Adrenal gland (tissue), 9 donors: ENCODE measurements at regions not wholly inside any gene's neighbourhood (a gene's known extent, or its start where the extent isn't known, plus 50 kb on each side); places are given as distances from the start of the nearest gene placed in this dataset.

Experiments used
- DNase-seq, 7 donors: peaks; one replicate each; pipeline ENCODE4 v3.0.0-alpha.2; 2019 to 2020
- H3K27ac ChIP-seq, 5 donors: fragments of 200-600 bp; sonication (generic) in 4 of 5; 1 replicate in 3 of 5; 2 replicates in 2 of 5; pipeline versions ENCODE4 v1.5.1 to v1.8.0; 2016 to 2020; ENCODE audit warnings: mild to moderate bottlenecking in 1 of 5
- H3K27me3 ChIP-seq: fragments of 200-600 bp; 2 replicates; pipeline ENCODE4 v1.8.0; 2021
- H3K36me3 ChIP-seq, 2 donors: fragments of 200-600 bp; replicated peaks in 1 of 2; 1 replicate in 1 of 2; 2 replicates in 1 of 2; pipeline versions ENCODE4 v1.5.1 to v1.8.0; 2018 to 2022
- H3K4me1 ChIP-seq, 2 donors: fragments of 200-600 bp; replicated peaks in 1 of 2; 1 replicate in 1 of 2; 2 replicates in 1 of 2; pipeline versions ENCODE4 v1.5.1 to v1.8.0; 2018 to 2021
- H3K4me3 ChIP-seq, 4 donors: fragments of 200-600 bp; sonication (generic) in 3 of 4; one replicate each; pipeline ENCODE4 v1.5.1; 2016 to 2018
- H3K9me3 ChIP-seq, 3 donors: fragments of 200-600 bp; sonication (generic) in 1 of 3; replicated peaks in 1 of 3; 1 replicate in 2 of 3; 2 replicates in 1 of 3; pipeline versions ENCODE4 v1.5.1 to v1.8.0; 2016 to 2021
- POLR2A ChIP-seq, 2 donors: fragments of 450-650 bp; IDR thresholded peaks; one replicate each; pipeline ENCODE4 v1.6.1; 2017; ENCODE audit warnings: antibody characterized with exemption in 2 of 2, mild to moderate bottlenecking in 2 of 2, moderate library complexity in 1 of 2
- WGBS, 4 donors: extraction: QIAGEN DNeasy Blood & Tissue Kit in 2 of 4; methylation state at CpG; one replicate each; pipeline versions ENCODE4 v1.1.5 to v1.1.7; 2013 to 2017; 5-methylcytosine and 5-hydroxymethylcytosine counted together
- intact Hi-C, 2 donors: fragments of 100-400 bp; cut with DNase I; formaldehyde crosslinking; loops; one replicate each; pipeline versions ENCODE4 v1.14.1 to v1.15.0; 2022 to 2023
- TF ChIP-seq, protein P1 (sequence below), 6 experiments: fragments of 450-650 bp in 4 of 6; fragments of 200-600 bp in 2 of 6; sonication (generic) in 1 of 6; IDR thresholded peaks; 1 replicate in 5 of 6; 2 replicates in 1 of 6; pipeline versions ENCODE4 v1.5.1 to v1.8.0; 2016 to 2021; ENCODE audit warnings: antibody characterized with exemption in 6 of 6, mild to moderate bottlenecking in 2 of 6, moderate library complexity in 1 of 6
- donor health status: healthy with polysubstance abuse.
- donor health status: Bipolar disorder and iron deficiency.
- donor health status: DM: yes; HTN: yes; CAD: no.
- donor health status: DM: no; HTN: no; CAD: no.
- donor health status: DM: no; HTN: no; CAD: no.

DNA sequence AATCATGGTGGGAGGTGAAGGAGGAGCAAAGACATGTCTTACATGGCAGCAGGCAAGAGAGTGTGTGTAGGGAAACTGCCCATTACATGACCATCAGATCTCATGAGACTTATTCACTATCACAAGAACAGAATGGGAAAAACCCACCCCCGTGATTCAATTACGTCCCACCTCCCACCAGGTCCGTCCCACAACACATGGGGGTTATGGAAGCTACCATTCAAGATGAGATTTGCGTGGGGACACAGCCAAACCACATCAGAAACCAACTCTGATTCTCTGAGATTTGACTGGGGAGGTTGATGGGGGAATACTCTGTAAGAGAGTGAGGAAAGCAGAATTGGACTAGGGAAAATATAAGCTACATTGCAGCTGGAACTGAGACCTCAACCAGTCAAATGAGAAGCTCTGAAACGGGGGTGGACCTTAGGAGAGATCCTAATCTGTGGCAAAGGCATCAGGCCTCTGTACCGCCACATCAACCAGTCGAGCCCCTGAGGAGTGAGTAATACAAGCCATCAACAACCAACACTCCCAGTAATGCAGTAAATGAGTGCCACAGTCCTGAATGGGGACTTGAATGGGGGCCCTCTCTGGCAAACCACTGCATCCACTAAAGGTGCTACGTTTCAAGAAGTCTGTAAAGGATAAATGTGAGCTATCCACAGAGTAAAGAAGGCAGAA, 207.9 kb upstream of the GADL1 start:
- no peaks in the 10 kb centered on the region for H3K27me3 ChIP-seq
- H3K36me3 ChIP-seq = no peaks in the 10 kb centered on the region
- intact Hi-C loops = no loop called here
- H3K4me3 ChIP-seq = no peak overlapping the region
- no peak for TF ChIP-seq POLR2A (IDR thresholded peaks at IDR 0.05)
- TF ChIP-seq, protein P1, sequence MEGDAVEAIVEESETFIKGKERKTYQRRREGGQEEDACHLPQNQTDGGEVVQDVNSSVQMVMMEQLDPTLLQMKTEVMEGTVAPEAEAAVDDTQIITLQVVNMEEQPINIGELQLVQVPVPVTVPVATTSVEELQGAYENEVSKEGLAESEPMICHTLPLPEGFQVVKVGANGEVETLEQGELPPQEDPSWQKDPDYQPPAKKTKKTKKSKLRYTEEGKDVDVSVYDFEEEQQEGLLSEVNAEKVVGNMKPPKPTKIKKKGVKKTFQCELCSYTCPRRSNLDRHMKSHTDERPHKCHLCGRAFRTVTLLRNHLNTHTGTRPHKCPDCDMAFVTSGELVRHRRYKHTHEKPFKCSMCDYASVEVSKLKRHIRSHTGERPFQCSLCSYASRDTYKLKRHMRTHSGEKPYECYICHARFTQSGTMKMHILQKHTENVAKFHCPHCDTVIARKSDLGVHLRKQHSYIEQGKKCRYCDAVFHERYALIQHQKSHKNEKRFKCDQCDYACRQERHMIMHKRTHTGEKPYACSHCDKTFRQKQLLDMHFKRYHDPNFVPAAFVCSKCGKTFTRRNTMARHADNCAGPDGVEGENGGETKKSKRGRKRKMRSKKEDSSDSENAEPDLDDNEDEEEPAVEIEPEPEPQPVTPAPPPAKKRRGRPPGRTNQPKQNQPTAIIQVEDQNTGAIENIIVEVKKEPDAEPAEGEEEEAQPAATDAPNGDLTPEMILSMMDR (IDR thresholded peaks at IDR 0.05) = no peak
- H3K9me3 ChIP-seq = no peaks in the 10 kb centered on the region
- peaks cover 0 to 5% of the 10 kb centered on the region in 2 donors for H3K4me1 ChIP-seq
- no peak overlapping the region for H3K27ac ChIP-seq
- DNase-seq = no peak
- WGBS, 4 donors = 86 to 92% (median 89%) methylated on average over 8 of the region's 8 CpGs

DNA sequence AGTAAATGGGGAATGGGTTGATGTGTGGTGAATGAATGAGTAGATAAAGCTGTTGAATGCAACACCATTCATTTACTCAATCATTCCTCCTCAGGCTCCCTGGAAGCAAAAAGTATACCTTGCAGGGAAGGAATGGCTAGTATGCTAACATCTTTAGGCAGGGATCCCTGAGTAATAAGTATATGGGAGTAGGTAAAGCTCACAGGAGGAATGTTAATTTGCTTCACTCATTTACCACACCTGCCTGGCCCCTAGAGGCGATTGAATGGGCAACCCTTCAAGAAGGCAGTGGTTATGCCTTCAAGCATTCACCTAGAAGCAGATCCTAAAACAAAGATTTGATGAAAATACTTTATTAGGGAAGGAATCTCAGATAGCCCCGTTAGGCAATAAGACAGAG, 208.7 kb upstream of the GADL1 start:
- WGBS, 4 donors = 63 to 93% (median 75%) methylated on average over 2 of the region's 2 CpGs
- TF ChIP-seq, protein P1 (IDR thresholded peaks at IDR 0.05) = no peak
- TF ChIP-seq POLR2A (IDR thresholded peaks at IDR 0.05) = no peak
- Histone ChIP-seq H3K27me3 (no peaks in the 10 kb centered on the region), H3K27ac (no peak overlapping the region), H3K9me3 (no peaks in the 10 kb centered on the region), H3K4me3 (no peak overlapping the region), H3K36me3 (no peaks in the 10 kb centered on the region), H3K4me1 (peaks cover 0 to 5% of the 10 kb centered on the region in 2 donors)
- no peak for DNase-seq
- intact Hi-C loops = no loop called here

DNA sequence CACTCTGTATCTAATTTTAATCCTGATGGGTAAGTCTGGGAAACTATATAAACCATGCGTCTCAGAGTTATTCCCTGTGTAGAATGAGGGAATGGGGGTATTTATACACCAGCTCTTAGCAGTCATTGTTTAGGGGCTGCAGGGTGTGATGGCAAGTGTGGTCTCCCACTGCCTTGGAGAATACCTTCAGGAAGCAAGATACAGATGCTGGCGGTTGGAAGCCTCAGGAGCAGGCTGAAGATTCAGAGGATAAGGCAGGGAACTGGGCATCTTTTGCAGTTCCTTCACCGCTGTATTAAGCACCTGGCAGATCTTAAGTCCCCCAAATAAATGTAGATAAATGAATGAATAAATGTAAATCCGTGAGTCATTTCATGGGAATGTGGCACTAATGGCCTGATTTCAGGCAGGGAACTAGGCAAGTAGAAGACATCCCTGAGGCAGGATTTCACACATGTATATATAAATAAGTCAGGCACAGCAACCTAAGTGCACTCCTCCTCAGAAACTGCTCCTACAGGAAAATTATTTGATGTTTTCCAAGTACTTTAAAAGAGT, 209.2 kb upstream of the GADL1 start:
- intact Hi-C loops = no loop called here
- no peaks in the 10 kb centered on the region for H3K27me3 ChIP-seq
- no peak overlapping the region for H3K4me3 ChIP-seq
- H3K9me3 ChIP-seq = no peaks in the 10 kb centered on the region
- no peaks in the 10 kb centered on the region for H3K36me3 ChIP-seq
- WGBS, 4 donors = 92 to 97% (median 94%) methylated on average over 4 of the region's 4 CpGs
- DNase-seq = no peak
- H3K4me1 ChIP-seq = peaks cover 0 to 5% of the 10 kb centered on the region in 2 donors
- no peak for TF ChIP-seq POLR2A (IDR thresholded peaks at IDR 0.05)
- TF ChIP-seq, protein P1 (IDR thresholded peaks at IDR 0.05) = no peak
- no peak overlapping the region for H3K27ac ChIP-seq

DNA sequence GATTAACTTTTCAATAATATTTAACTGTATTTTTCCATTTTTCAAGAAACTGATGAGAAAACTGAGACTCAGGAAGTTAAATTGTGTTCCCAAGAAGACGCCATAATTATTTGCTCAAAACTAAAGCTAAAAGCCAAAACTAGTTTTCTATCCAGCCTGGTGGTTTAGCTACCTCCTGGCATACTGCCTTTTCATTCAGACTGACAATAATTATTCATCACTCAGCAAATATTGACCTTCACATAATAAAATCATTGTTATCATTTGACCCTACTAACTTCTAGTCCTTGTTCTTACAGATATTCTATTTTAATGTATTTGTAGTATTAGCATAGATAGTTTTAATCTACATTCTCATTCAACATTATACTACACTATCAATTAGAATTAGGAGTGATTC, 210.6 kb upstream of the GADL1 start:
- H3K27me3 ChIP-seq = no peaks in the 10 kb centered on the region
- H3K9me3 ChIP-seq = no peaks in the 10 kb centered on the region
- H3K27ac ChIP-seq = no peak overlapping the region
- no peaks in the 10 kb centered on the region for H3K36me3 ChIP-seq
- no peak for DNase-seq
- intact Hi-C loops = no loop called here
- TF ChIP-seq, protein P1 (IDR thresholded peaks at IDR 0.05) = no peak
- no peak for TF ChIP-seq POLR2A (IDR thresholded peaks at IDR 0.05)
- WGBS, 4 donors = 77 to 91% (median 84%) methylated on average over 1 of the region's 1 CpG
- no peak overlapping the region for H3K4me3 ChIP-seq
- H3K4me1 ChIP-seq = peaks cover 0 to 5% of the 10 kb centered on the region in 2 donors
